ENCODE measurements at regions not wholly inside any gene's neighbourhood (a gene's known extent, or its start where the extent isn't known, plus 50 kb on each side); places are given as distances from the start of the nearest gene placed in this dataset.

DNA sequence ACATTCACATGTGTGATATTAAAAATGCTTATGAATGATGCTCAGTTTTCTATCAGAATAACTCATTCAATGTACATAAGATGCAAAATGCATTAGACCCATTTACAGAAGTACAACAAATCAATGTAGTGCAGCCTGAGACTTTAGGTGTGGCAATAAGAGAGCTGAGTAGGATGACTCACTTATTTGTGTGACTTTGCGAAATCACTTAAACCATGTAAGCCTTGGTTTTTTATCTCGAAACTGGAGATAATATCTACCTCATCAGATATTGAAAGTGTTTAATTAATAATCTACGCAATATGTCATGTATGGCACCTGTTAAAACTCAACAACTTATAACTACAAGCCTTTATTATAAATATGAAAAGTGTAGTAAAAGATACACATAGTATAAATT lies 105.7 kb upstream of the LUZP2 start:
- Histone ChIP-seq H3K9me3 (replicated peaks; ENCODE audit: insufficient read depth, low read length) (no peaks in the 10 kb centered on the region), H2AFZ (ENCODE audit: low read length) (no peak overlapping the region), H3K79me2 (ENCODE audit: low read length) (no peaks in the 10 kb centered on the region), H3K4me3 (ENCODE audit: low read length) (no peak overlapping the region), H3K9ac (ENCODE audit: low read length) (no peak overlapping the region), H3K36me3 (replicated peaks; ENCODE audit: insufficient read depth, low read length) (no peaks in the 10 kb centered on the region), H3K4me2 (ENCODE audit: low read depth, low read length) (no peak overlapping the region), H3F3A (ENCODE audit: insufficient read depth, low read length) (no peaks in the 10 kb centered on the region), H3K4me1 (ENCODE audit: low read length) (no peaks in the 10 kb centered on the region), H3K27ac (ENCODE audit: low read length) (no peak overlapping the region), H4K20me1 (ENCODE audit: insufficient read depth, low read length) (no peaks in the 10 kb centered on the region), H3K9me2 (replicated peaks; ENCODE audit: insufficient read depth, low read length) (no peaks in the 10 kb centered on the region), H3K27me3 (replicated peaks; ENCODE audit: insufficient read depth, low read length) (no peaks in the 10 kb centered on the region)
- TF ChIP-seq EZH2 (optimal IDR thresholded peaks at IDR 0.05; ENCODE audit: low read depth, low read length) (no peak), EZH2phosphoT487 (IDR thresholded peaks at IDR 0.05; ENCODE audit: low read length) (no peak)
- TF ChIP-seq, protein P1, sequence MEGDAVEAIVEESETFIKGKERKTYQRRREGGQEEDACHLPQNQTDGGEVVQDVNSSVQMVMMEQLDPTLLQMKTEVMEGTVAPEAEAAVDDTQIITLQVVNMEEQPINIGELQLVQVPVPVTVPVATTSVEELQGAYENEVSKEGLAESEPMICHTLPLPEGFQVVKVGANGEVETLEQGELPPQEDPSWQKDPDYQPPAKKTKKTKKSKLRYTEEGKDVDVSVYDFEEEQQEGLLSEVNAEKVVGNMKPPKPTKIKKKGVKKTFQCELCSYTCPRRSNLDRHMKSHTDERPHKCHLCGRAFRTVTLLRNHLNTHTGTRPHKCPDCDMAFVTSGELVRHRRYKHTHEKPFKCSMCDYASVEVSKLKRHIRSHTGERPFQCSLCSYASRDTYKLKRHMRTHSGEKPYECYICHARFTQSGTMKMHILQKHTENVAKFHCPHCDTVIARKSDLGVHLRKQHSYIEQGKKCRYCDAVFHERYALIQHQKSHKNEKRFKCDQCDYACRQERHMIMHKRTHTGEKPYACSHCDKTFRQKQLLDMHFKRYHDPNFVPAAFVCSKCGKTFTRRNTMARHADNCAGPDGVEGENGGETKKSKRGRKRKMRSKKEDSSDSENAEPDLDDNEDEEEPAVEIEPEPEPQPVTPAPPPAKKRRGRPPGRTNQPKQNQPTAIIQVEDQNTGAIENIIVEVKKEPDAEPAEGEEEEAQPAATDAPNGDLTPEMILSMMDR (IDR thresholded peaks at IDR 0.05; ENCODE audit: low read length): no peak
- no peak for DNase-seq

- H3K79me2 ChIP-seq (ENCODE audit: low read length): no peaks in the 10 kb centered on the region
- no peak overlapping the region for H3K27ac ChIP-seq (ENCODE audit: low read length)
- no peak overlapping the region for H3K4me2 ChIP-seq (ENCODE audit: low read depth, low read length)
- H3K9me2 ChIP-seq (replicated peaks; ENCODE audit: insufficient read depth, low read length): no peaks in the 10 kb centered on the region
- H3K27me3 ChIP-seq (replicated peaks; ENCODE audit: insufficient read depth, low read length): no peaks in the 10 kb centered on the region
- no peak for TF ChIP-seq EZH2phosphoT487 (IDR thresholded peaks at IDR 0.05; ENCODE audit: low read length)
- TF ChIP-seq, protein P1 (IDR thresholded peaks at IDR 0.05; ENCODE audit: low read length): no peak
- no peak for TF ChIP-seq EZH2 (optimal IDR thresholded peaks at IDR 0.05; ENCODE audit: low read depth, low read length)
- no peak overlapping the region for H3K4me3 ChIP-seq (ENCODE audit: low read length)
- H3K4me1 ChIP-seq (ENCODE audit: low read length): no peaks in the 10 kb centered on the region
- H3K9ac ChIP-seq (ENCODE audit: low read length): no peak overlapping the region
- DNase-seq: no peak
- no peaks in the 10 kb centered on the region for H3K36me3 ChIP-seq (replicated peaks; ENCODE audit: insufficient read depth, low read length)
- no peaks in the 10 kb centered on the region for H3F3A ChIP-seq (ENCODE audit: insufficient read depth, low read length)
- H4K20me1 ChIP-seq (ENCODE audit: insufficient read depth, low read length): no peaks in the 10 kb centered on the region
- H3K9me3 ChIP-seq (replicated peaks; ENCODE audit: insufficient read depth, low read length): no peaks in the 10 kb centered on the region
- no peak overlapping the region for H2AFZ ChIP-seq (ENCODE audit: low read length)
These were observed 96.7 kb upstream of the LUZP2 start for GRCh38 chr11:24400059-24400665.

- no peak overlapping the region for H3K9ac ChIP-seq (ENCODE audit: low read length)
- DNase-seq: no peak
- no peaks in the 10 kb centered on the region for H3F3A ChIP-seq (ENCODE audit: insufficient read depth, low read length)
- H3K36me3 ChIP-seq (replicated peaks; ENCODE audit: insufficient read depth, low read length): no peaks in the 10 kb centered on the region
- no peak for TF ChIP-seq EZH2phosphoT487 (IDR thresholded peaks at IDR 0.05; ENCODE audit: low read length)
- no peak for TF ChIP-seq EZH2 (optimal IDR thresholded peaks at IDR 0.05; ENCODE audit: low read depth, low read length)
- TF ChIP-seq, protein P1 (IDR thresholded peaks at IDR 0.05; ENCODE audit: low read length): no peak
- no peaks in the 10 kb centered on the region for H3K9me3 ChIP-seq (replicated peaks; ENCODE audit: insufficient read depth, low read length)
- no peak overlapping the region for H2AFZ ChIP-seq (ENCODE audit: low read length)
- H3K4me2 ChIP-seq (ENCODE audit: low read depth, low read length): no peak overlapping the region
- no peaks in the 10 kb centered on the region for H3K27me3 ChIP-seq (replicated peaks; ENCODE audit: insufficient read depth, low read length)
- no peaks in the 10 kb centered on the region for H3K79me2 ChIP-seq (ENCODE audit: low read length)
- H4K20me1 ChIP-seq (ENCODE audit: insufficient read depth, low read length): no peaks in the 10 kb centered on the region
- no peaks in the 10 kb centered on the region for H3K9me2 ChIP-seq (replicated peaks; ENCODE audit: insufficient read depth, low read length)
- H3K4me3 ChIP-seq (ENCODE audit: low read length): no peak overlapping the region
- H3K4me1 ChIP-seq (ENCODE audit: low read length): no peaks in the 10 kb centered on the region
- H3K27ac ChIP-seq (ENCODE audit: low read length): no peak overlapping the region
These were observed 90.5 kb upstream of the LUZP2 start for GRCh38 chr11:24406389-24406788.

Data from MM.1S (cell line).